SW 1271 (cell line): ENCODE measurements at regions not wholly inside any gene's neighbourhood (a gene's known extent, or its start where the extent isn't known, plus 50 kb on each side); places are given as distances from the start of the nearest gene placed in this dataset.

Experiments
- DNase-seq, 2 experiments: peaks; one replicate each; lab custom pipeline; 2025; lab: John Stamatoyannopoulos, UW

GRCh38 chr7:17659126-17659525 lies 281.2 kb downstream of the SNX13 start:
- DNase-seq: no peak

- DNase-seq: peak in 1 of 2 experiments; percentile 4
Observed at GRCh38 chr7:17660116-17660515, 280.2 kb downstream of the SNX13 start.

- DNase-seq: no peak
Observed at GRCh38 chr7:17661982-17662585, 278.2 kb downstream of the SNX13 start.

- DNase-seq: no peak
Observed at GRCh38 chr7:17663061-17663675, 277.1 kb downstream of the SNX13 start.

- DNase-seq: no peak
Observed at GRCh38 chr7:17665029-17665428, 275.3 kb downstream of the SNX13 start.

- no peak for DNase-seq
Observed at GRCh38 chr7:17668122-17668521, 272.2 kb downstream of the SNX13 start.

GRCh38 chr7:17669204-17669603 lies 271.1 kb downstream of the SNX13 start:
- DNase-seq: no peak

- no peak for DNase-seq
Observed at GRCh38 chr7:17671956-17672355, 268.3 kb downstream of the SNX13 start.

- no peak for DNase-seq
Observed at GRCh38 chr7:17672783-17673182, 267.5 kb downstream of the SNX13 start.

- no peak for DNase-seq
Observed at GRCh38 chr7:17674166-17674942, 265.9 kb downstream of the SNX13 start.

GRCh38 chr7:17674943-17675608 lies 265.2 kb downstream of the SNX13 start:
- no peak for DNase-seq

GRCh38 chr7:17677408-17677807 lies 262.9 kb downstream of the SNX13 start:
- DNase-seq: no peak

GRCh38 chr7:17678896-17679295 lies 261.4 kb downstream of the SNX13 start:
- no peak for DNase-seq

GRCh38 chr7:17679458-17679857 lies 260.8 kb downstream of the SNX13 start:
- no peak for DNase-seq

- no peak for DNase-seq
Observed at GRCh38 chr7:17680026-17680425, 260.3 kb downstream of the SNX13 start.

- peak in 1 of 2 experiments; percentile 52 for DNase-seq
Observed at GRCh38 chr7:17680943-17681351, 259.3 kb downstream of the SNX13 start.

GRCh38 chr7:17681965-17682364 lies 258.3 kb downstream of the SNX13 start:
- DNase-seq: no peak

- DNase-seq: no peak
Observed at GRCh38 chr7:17682586-17682985, 257.7 kb downstream of the SNX13 start.

- no peak for DNase-seq
Observed at GRCh38 chr7:17685141-17685540, 255.2 kb downstream of the SNX13 start.

GRCh38 chr7:17687361-17687760 lies 252.9 kb downstream of the SNX13 start:
- DNase-seq: no peak

- DNase-seq: no peak
Observed at GRCh38 chr7:17689361-17689902, 250.9 kb downstream of the SNX13 start.

- no peak for DNase-seq
Observed at GRCh38 chr7:17690030-17690429, 250.3 kb downstream of the SNX13 start.
